H1 (cell line): ENCODE measurements at regions not wholly inside any gene's neighbourhood (a gene's known extent, or its start where the extent isn't known, plus 50 kb on each side); places are given as distances from the start of the nearest gene placed in this dataset.

Experiments used
- CTCF ChIP-seq, 3 experiments: IDR thresholded peaks; 1 replicate in 2 of 3; 2 replicates in 1 of 3; pipeline versions ENCODE4 v1.5.1 to v1.6.1; 2011; ENCODE audit warnings: low read length in 3 of 3, mild to moderate bottlenecking in 3 of 3, inconsistent platforms in 2 of 3, low read depth in 1 of 3, moderate library complexity in 1 of 3; ENCODE audit not compliant: insufficient read depth in 1 of 3; ENCODE audit errors: control extremely low read depth in 1 of 3
- EZH2 ChIP-seq: fragments of 200-600 bp; sonication (generic); IDR thresholded peaks from 2 replicates; pipeline ENCODE4 v1.7.1; 2012; ENCODE audit warnings: low read depth, mild to moderate bottlenecking, moderate library complexity, low read length, inconsistent platforms; ENCODE audit not compliant: severe bottlenecking
- KDM1A ChIP-seq: fragments of 200-600, 300-600 bp; sonication (generic); IDR thresholded peaks from 2 replicates; pipeline ENCODE4 v1.7.1; 2016; ENCODE audit warnings: mild to moderate bottlenecking, low read length, borderline replicate concordance
- POLR2A ChIP-seq, 2 experiments: IDR thresholded peaks; 1 replicate in 1 of 2; 2 replicates in 1 of 2; pipeline ENCODE4 v1.6.1; 2011; ENCODE audit warnings: low read depth in 2 of 2, low read length in 2 of 2, mild to moderate bottlenecking in 2 of 2; ENCODE audit errors: control extremely low read depth in 1 of 2
- POLR2AphosphoS5 ChIP-seq: IDR thresholded peaks from 2 replicates; pipeline ENCODE4 v1.6.1; 2011; ENCODE audit warnings: low read depth, low read length
- SIRT6 ChIP-seq: IDR thresholded peaks from one replicate; pipeline ENCODE4 v1.7.1; 2012; ENCODE audit warnings: low read length, inconsistent platforms
- SIX5 ChIP-seq: IDR thresholded peaks from 2 replicates; pipeline ENCODE4 v1.6.1; 2011; ENCODE audit warnings: mild to moderate bottlenecking, low read depth, low read length
- TAF1 ChIP-seq: IDR thresholded peaks from 2 replicates; pipeline ENCODE4 v1.6.1; 2011; ENCODE audit warnings: mild to moderate bottlenecking, low read depth, low read length
- TAF7 ChIP-seq: optimal IDR thresholded peaks from 2 replicates; pipeline ENCODE3; 2011; ENCODE audit warnings: low read depth, mild to moderate bottlenecking, inconsistent platforms, low read length, moderate library complexity, borderline replicate concordance
- USF2 ChIP-seq: IDR thresholded peaks from 2 replicates; pipeline ENCODE4 v1.6.1; 2011; ENCODE audit warnings: low read length, improper control_type of control experiment

GRCh38 chr12:63400718-63401117 lies 249.7 kb upstream of the AVPR1A start:
- TF ChIP-seq SIRT6 (no peak), KDM1A (no peak), CTCF (IDR thresholded peaks at IDR 0.05; ENCODE audit: control extremely low read depth in 1 of 3, insufficient read depth in 1 of 3, low read depth in 1 of 3, low read length in 3 of 3) (no peak), POLR2AphosphoS5 (no peak), POLR2A (IDR thresholded peaks at IDR 0.05; ENCODE audit: control extremely low read depth in 1 of 2, low read depth in 2 of 2, low read length in 2 of 2) (no peak), EZH2 (no peak), USF2 (no peak), TAF1 (no peak), SIX5 (no peak), TAF7 (no peak)
